Lower leg skin (tissue), 4 donors: ENCODE measurements at regions not wholly inside any gene's neighbourhood (a gene's known extent, or its start where the extent isn't known, plus 50 kb on each side); places are given as distances from the start of the nearest gene placed in this dataset.

ENCODE experiments used
- DNase-seq, 2 donors: peaks; one replicate each; pipeline ENCODE4 v3.0.0-alpha.2; 2019; ENCODE audit warnings: low spot score in 2 of 2
- H3K4me3 ChIP-seq: fragments of 200-600 bp; sonication (generic); 2 replicates; pipeline ENCODE4 v1.5.1; 2017; ENCODE audit warnings: mild to moderate bottlenecking, low read depth; ENCODE audit not compliant: poor library complexity, severe bottlenecking
- CTCF ChIP-seq, 3 donors: fragments of 450-650 bp; IDR thresholded peaks; one replicate each; pipeline ENCODE4 v1.5.1; 2016; ENCODE audit warnings: antibody characterized with exemption in 3 of 3, mild to moderate bottlenecking in 3 of 3, moderate library complexity in 2 of 3
- POLR2A ChIP-seq, 2 donors: fragments of 450-650 bp; IDR thresholded peaks; one replicate each; pipeline ENCODE4 v1.6.1; 2016 to 2017; ENCODE audit warnings: antibody characterized with exemption in 2 of 2, mild to moderate bottlenecking in 1 of 2, moderate library complexity in 1 of 2
- WGBS, 2 donors: methylation state at CpG; one replicate each; pipeline ENCODE4 v1.1.5; 2018; 5-methylcytosine and 5-hydroxymethylcytosine counted together
- intact Hi-C: fragments of 100-400 bp; cut with DNase I; formaldehyde crosslinking; loops from one replicate; pipeline ENCODE4 v1.15.0; 2023; ENCODE audit warnings: low total_unique reads

- intact Hi-C loops, result no loop called here
These were observed 537.6 kb downstream of the BRD1 start for GRCh38 chr22:49289822-49290679.

GRCh38 chr22:49286181-49286760, 541.4 kb downstream of the BRD1 start:
- 74 to 77% methylated on average over 12 to 15 of the region's 15 CpGs for WGBS, 2 donors
- no peak for DNase-seq
- intact Hi-C loops, result no loop called here
- H3K4me3 ChIP-seq, result no peak overlapping the region
- TF ChIP-seq POLR2A (IDR thresholded peaks at IDR 0.05) (no peak), CTCF (IDR thresholded peaks at IDR 0.05) (no peak)

More at GRCh38 chr22:49289822-49290679, 537.6 kb downstream of the BRD1 start:
- 64 to 67% methylated on average over 24 of the region's 24 CpGs for WGBS, 2 donors
- TF ChIP-seq CTCF (IDR thresholded peaks at IDR 0.05) (no peak), POLR2A (IDR thresholded peaks at IDR 0.05) (no peak)
- no peak overlapping the region for H3K4me3 ChIP-seq
- peak in 1 of 2 donors; percentile 62 for DNase-seq

DNA sequence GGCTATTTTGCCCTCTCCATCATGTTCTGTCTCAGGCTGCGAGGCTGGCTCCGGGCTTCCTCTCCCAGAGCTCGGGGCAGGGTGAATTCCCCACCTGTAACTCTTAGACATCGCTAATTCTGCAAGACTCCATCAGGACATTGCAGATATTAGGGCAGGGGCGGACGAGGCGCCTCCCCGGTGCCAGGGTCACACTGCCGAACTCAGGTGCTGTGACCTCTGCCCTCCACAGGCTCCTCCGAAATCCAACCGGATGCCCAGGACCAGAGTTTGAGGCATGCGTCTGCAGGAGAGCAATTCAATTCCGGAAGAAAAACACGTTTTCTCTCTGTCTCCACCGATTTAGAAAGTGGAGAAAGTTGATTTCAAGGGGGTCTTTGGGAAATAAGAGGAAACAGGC, 542.7 kb downstream of the BRD1 start:
- intact Hi-C loops, result no loop called here
- DNase-seq, result no peak
- 58 to 79% methylated on average over 15 of the region's 15 CpGs for WGBS, 2 donors
- no peak overlapping the region for H3K4me3 ChIP-seq
- TF ChIP-seq CTCF (IDR thresholded peaks at IDR 0.05) (no peak), POLR2A (IDR thresholded peaks at IDR 0.05) (no peak)

DNA sequence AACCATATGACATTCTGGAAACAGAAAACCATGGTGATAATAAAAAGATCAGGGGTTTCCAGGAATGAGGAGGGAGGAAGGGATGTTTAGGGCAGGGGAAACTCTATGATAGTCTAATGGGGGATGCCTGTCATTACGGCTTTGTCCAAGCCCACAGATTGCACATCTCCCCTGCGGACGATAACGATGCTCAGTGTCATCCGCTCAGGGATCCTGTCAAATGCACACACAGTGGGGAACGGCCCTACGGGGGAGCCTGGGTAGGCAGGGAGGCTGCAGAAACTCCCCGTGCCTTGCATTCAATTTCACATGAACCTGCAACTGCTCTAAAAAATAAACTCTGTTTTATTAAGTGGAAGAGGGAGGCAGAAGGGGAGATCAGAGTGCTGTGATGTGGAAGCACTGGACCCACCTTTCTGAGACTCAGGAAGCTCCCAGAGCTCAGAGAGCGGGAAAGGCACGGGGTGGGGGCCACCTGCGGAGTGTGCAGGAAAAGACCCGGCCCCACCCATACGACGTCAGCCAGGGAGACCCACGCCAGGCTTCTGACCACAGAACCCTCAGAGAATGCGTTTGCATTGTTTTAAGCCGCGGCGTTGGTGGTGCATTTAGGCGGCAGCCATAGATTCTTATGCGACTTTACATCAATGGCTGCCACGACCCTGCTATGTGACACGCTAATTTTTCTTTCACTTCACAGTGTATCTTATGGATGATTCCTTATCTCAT, 543.5 kb downstream of the BRD1 start:
- H3K4me3 ChIP-seq, result no peak overlapping the region
- no peak for DNase-seq
- 76 to 77% methylated on average over 23 of the region's 23 CpGs for WGBS, 2 donors
- intact Hi-C loops, result no loop called here
- no peak for TF ChIP-seq POLR2A (IDR thresholded peaks at IDR 0.05)
- no peak for TF ChIP-seq CTCF (IDR thresholded peaks at IDR 0.05)

DNA sequence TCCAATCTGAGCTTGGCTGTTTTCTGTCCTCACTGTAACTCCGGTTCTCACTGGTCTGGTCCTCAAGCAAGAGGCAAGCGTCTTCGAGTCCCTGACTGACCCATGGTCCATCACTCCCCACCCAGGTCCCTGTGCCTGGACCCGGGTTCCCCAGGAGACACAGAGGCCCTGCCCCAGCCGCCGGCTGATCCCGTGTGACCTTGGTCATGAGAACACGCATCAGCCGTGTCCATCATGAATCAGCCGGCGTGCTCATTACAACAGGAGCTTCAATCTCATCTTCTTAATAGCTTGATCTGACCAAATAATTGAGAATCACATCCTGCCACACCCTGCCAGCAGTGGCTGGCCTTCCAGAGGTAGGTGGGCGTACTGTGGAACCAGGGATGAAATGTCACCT, 545.1 kb downstream of the BRD1 start:
- 89 to 90% methylated on average over 12 of the region's 12 CpGs for WGBS, 2 donors
- intact Hi-C loops, result no loop called here
- H3K4me3 ChIP-seq, result no peak overlapping the region

More for the DNA sequence above, 545.1 kb downstream of the BRD1 start:
- TF ChIP-seq CTCF (IDR thresholded peaks at IDR 0.05), result no peak
- DNase-seq, result no peak
